IPS DF 6.9 (cell line): ENCODE measurements at regions not wholly inside any gene's neighbourhood (a gene's known extent, or its start where the extent isn't known, plus 50 kb on each side); places are given as distances from the start of the nearest gene placed in this dataset.
A peak's percentile ranks its signal among the peaks of the same experiment; 100 is the strongest.

Source experiments
- DNase-seq: peaks from one replicate; pipeline ENCODE4 v3.0.0-alpha.2; 2013; ENCODE audit warnings: low read depth, low spot score
- H3K27ac ChIP-seq: one replicate; pipeline ENCODE4 v1.5.1; 2013; ENCODE audit warnings: low read length, control low read depth
- H3K27me3 ChIP-seq: 2 replicates; pipeline ENCODE4 v1.6.1; 2013; ENCODE audit warnings: mild to moderate bottlenecking, low read length; ENCODE audit not compliant: control insufficient read depth, insufficient read depth
- H3K36me3 ChIP-seq: 2 replicates; pipeline ENCODE4 v1.6.1; 2013; ENCODE audit warnings: low read length; ENCODE audit not compliant: control insufficient read depth, insufficient read depth
- H3K4me1 ChIP-seq: 2 replicates; pipeline ENCODE4 v1.6.1; 2013; ENCODE audit warnings: low read length; ENCODE audit not compliant: control insufficient read depth, insufficient read depth
- H3K4me3 ChIP-seq: 2 replicates; pipeline ENCODE4 v1.5.1; 2013; ENCODE audit warnings: mild to moderate bottlenecking, low read length
- H3K9me3 ChIP-seq: 2 replicates; pipeline ENCODE4 v1.6.1; 2013; ENCODE audit warnings: low read length, inconsistent platforms; ENCODE audit not compliant: control insufficient read depth, insufficient read depth
- WGBS: extraction: QIAGEN DNeasy Blood & Tissue Kit; methylation state at CpG from one replicate; pipeline ENCODE4 v1.1.7; 2013; ENCODE audit warnings: mixed read lengths, missing lambda C conversion rate; ENCODE audit not compliant: insufficient read length, insufficient coverage; 5-methylcytosine and 5-hydroxymethylcytosine counted together

- Histone ChIP-seq H3K27ac (no peak overlapping the region), H3K4me1 (no peaks in the 10 kb centered on the region), H3K36me3 (no peaks in the 10 kb centered on the region), H3K4me3 (no peak overlapping the region), H3K9me3 (no peaks in the 10 kb centered on the region), H3K27me3 (no peaks in the 10 kb centered on the region)
- no CpG with 5 or more reads among the region's 1 CpG for WGBS
- no peak for DNase-seq
Observed at GRCh38 chr14:39763402-39763890, 331.2 kb upstream of the FBXO33 start.

DNA sequence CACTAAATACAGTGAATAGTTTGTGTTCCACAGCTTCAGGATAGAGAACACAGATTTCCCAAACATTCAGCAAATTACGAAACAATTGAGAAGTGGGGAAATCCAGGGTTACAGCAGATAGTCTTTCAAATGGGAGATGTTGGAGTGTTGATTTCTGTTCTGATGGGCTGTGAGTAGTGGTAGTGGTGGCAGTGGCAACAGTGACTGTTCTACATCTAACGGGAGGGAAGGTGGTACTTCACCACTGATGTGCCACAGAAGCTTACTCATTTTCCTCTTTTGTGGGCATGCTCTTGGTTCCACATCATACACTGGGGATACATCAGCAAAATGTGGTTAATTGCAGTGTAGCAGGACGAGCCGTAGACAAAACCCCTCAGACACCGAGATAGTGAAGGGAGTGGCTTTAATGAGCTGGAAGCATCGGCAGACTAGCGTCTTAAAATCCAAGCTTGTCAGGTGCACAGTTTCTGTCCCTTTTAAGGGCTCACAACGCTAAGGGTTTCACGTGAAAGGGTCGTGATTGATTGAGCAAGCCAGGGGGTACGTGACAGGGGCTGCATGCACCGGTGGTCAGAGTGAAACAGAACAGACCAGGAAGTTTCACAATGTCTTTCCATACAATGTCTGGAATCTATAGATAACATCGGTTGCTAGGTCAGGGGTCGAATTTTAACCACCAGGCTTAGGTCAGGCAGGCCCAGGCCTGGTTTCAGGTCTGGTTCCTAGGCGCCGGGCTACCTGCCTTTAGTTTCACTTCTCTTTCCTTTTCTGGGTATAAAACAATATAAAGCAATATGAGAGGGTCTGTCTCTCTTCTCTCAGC lies 330.6 kb upstream of the FBXO33 start:
- DNase-seq, result no peak
- Histone ChIP-seq H3K4me3 (no peak overlapping the region), H3K9me3 (no peaks in the 10 kb centered on the region), H3K4me1 (no peaks in the 10 kb centered on the region), H3K27ac (no peak overlapping the region), H3K27me3 (no peaks in the 10 kb centered on the region), H3K36me3 (no peaks in the 10 kb centered on the region)
- WGBS, result no CpG with 5 or more reads among the region's 16 CpGs

- no peak for DNase-seq
- no peaks in the 10 kb centered on the region for H3K9me3 ChIP-seq
Observed at GRCh38 chr14:39755269-39755878, 323.1 kb upstream of the FBXO33 start.

DNA sequence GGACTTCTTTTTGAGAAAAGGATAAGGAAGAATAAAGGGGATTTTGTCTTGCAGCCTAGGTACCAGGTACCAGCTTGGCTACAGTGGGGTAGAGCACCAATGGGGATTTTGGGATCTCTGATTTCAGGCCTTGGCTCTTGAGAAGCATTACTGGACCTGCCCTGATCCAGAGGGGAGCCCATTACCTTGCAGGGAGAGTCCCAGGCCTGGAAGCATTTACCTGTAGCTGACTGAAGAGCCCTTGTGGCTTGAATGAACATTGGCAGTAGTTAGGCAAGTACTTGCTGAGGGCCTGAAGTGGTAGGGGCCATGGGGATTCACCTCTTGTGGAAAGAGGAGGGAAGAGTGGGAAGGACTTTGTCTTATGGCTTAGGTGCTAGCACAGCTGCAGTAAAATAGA lies 308.2 kb upstream of the FBXO33 start:
- H3K27me3 ChIP-seq, result no peaks in the 10 kb centered on the region
- no peak overlapping the region for H3K27ac ChIP-seq
- H3K4me3 ChIP-seq, result no peak overlapping the region
- no peak for DNase-seq
- H3K4me1 ChIP-seq, result no peaks in the 10 kb centered on the region
- no peaks in the 10 kb centered on the region for H3K9me3 ChIP-seq
- no peaks in the 10 kb centered on the region for H3K36me3 ChIP-seq

More at GRCh38 chr14:39755269-39755878, 323.1 kb upstream of the FBXO33 start:
- Histone ChIP-seq H3K4me3 (no peak overlapping the region), H3K4me1 (no peaks in the 10 kb centered on the region), H3K27ac (no peak overlapping the region), H3K36me3 (no peaks in the 10 kb centered on the region), H3K27me3 (no peaks in the 10 kb centered on the region)

DNA sequence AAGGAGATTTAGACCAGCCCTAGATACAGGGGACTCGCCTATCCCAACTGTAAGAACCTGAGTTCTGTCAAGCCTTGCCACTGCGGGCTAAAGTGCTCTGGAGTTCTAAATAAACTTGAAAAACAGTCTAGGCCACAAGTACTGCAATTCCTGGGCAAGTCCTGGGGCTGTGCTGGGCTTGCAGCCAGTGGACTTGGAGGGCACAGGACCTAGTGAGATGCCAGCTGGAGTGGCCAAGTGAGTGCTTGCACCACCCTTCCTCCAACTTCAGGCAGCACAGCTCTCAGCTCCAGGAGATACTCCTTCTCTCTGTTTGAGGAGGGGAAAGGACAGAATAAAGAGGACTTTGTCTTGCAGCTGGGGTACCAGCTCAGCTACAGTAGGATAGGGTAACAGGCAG lies 307.6 kb upstream of the FBXO33 start:
- no CpG with 5 or more reads among the region's 2 CpGs for WGBS
- Histone ChIP-seq H3K4me3 (no peak overlapping the region), H3K27ac (no peak overlapping the region), H3K4me1 (no peaks in the 10 kb centered on the region), H3K36me3 (no peaks in the 10 kb centered on the region), H3K9me3 (no peaks in the 10 kb centered on the region), H3K27me3 (no peaks in the 10 kb centered on the region)
- no peak for DNase-seq

DNA sequence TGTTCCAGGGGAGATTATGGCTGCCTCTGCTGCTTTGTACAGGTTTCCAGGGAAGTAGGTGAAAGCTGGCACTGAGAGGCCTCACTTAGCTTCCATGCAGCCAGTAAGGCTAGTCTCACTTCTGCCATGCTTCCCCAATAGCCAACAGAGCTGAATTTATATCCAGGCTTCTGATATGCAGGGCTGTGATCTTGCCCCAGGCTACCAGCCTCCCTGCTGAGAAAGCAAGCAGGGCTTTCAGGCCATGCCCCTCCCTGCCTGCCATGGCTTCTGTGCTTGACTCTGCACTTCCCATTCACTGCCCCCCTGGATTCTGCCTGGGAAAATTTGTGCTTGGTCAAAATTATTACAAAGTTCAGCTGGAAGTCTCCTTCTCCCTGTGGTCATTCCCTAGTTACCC lies 302.1 kb upstream of the FBXO33 start:
- no peak overlapping the region for H3K4me3 ChIP-seq
- no peaks in the 10 kb centered on the region for H3K4me1 ChIP-seq
- H3K9me3 ChIP-seq, result no peaks in the 10 kb centered on the region
- no peaks in the 10 kb centered on the region for H3K36me3 ChIP-seq
- DNase-seq, result no peak
- no peaks in the 10 kb centered on the region for H3K27me3 ChIP-seq
- H3K27ac ChIP-seq, result no peak overlapping the region

DNA sequence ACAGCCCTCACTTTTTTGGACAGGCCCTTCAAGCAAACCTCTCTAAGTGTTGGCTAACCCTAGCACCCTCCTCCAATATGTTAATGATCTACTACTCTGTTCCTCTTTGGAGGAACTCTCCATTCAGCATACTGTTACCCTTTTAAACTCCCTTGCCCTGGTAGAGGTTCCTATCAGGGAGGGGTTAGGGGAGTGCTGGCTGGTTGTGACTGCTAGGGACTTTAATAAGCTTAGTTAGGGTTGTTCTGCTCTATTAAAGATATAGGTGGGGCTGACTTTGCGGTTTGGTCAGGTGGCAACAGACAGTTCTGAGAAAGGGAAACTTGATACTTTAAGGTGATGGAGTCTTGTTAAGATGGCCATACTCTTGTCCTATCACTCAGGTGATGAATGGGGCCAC lies 301.5 kb upstream of the FBXO33 start:
- Histone ChIP-seq H3K4me1 (no peaks in the 10 kb centered on the region), H3K4me3 (no peak overlapping the region), H3K9me3 (no peaks in the 10 kb centered on the region), H3K27me3 (no peaks in the 10 kb centered on the region), H3K36me3 (no peaks in the 10 kb centered on the region), H3K27ac (no peak overlapping the region)
- DNase-seq, result no peak
- no CpG with 5 or more reads among the region's 1 CpG for WGBS

DNA sequence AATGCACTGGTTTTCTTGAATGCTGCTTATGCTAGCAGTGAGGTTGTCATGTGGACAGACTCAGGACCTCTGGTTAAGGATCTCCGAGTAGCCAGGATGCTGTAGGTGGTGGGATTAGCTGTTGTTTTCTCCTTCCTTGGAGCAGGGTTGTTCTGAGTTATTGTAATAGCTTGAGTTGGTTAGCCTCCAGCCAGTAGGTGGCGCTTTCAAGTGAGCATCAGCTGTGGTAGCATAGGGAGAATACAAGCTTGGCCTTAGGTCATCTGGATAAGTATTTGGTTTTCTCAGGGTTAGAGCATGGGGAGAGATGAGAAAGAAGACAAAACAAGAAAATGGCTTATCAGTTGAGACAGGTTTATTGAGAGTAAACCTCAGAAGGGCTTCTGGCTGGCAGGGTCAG lies 299.7 kb upstream of the FBXO33 start:
- peak; percentile 9 for DNase-seq
- Histone ChIP-seq H3K4me3 (no peak overlapping the region), H3K9me3 (no peaks in the 10 kb centered on the region), H3K36me3 (no peaks in the 10 kb centered on the region), H3K27ac (no peak overlapping the region), H3K27me3 (no peaks in the 10 kb centered on the region), H3K4me1 (no peaks in the 10 kb centered on the region)
- WGBS, result no CpG with 5 or more reads among the region's 2 CpGs

DNA sequence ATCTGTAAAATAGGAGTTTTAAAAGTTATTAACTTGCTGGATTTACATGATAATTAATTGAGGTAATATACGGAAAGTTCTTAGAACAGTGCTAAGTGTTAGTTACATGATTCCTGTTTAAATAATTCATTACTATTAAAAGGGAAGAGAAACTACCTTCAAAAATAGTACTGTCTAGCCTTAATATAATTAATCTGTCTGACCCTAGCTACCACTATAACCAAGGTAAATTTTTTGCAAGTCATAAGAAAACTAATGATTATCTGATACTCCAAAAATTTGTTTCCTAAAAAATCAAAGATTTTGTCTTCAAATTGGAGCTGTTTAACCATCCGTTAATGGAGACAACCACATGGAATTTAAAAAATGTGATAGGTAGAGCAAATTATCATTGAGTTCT lies 294.3 kb upstream of the FBXO33 start:
- DNase-seq, result no peak
- H3K27me3 ChIP-seq, result no peaks in the 10 kb centered on the region
- H3K27ac ChIP-seq, result no peak overlapping the region
- no peaks in the 10 kb centered on the region for H3K4me1 ChIP-seq
- H3K36me3 ChIP-seq, result no peaks in the 10 kb centered on the region
- 100% methylated on average over 1 of the region's 2 CpGs for WGBS
- H3K9me3 ChIP-seq, result no peaks in the 10 kb centered on the region
- H3K4me3 ChIP-seq, result no peak overlapping the region

DNA sequence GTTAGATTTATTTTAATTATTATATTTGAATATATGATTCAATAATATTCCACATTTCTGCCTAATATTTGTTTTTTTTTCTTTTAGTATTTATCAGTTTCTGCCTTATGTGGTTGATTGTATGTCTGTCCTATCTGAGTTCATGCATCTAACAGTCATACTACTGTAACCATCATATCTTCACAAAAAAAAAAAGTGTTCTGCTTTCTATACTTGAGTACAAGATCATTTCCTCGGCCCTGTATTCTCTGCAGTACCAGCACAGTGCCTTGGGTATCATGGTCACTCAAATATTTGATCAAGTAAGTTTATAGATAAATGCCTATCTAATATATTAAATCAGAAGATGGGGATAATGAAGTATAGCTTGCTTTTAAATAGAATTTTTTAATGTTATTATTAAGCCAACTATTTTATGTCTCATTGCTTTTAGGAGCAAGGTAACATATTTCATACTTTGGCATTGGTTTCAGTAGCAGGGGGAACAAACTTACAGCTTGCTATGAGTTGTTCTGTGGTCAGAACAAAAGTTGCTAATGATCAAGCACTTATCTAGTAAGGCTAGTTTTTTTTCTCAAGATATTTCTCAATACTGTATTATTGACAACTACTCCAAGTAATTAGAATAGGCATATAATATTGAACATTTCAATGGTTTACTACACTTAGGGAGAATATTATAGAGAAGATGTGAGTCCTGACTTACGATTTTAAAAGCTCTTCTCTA lies 290.5 kb upstream of the FBXO33 start:
- no peak for DNase-seq
- no CpG with 5 or more reads among the region's 2 CpGs for WGBS
- Histone ChIP-seq H3K36me3 (no peaks in the 10 kb centered on the region), H3K27ac (no peak overlapping the region), H3K9me3 (no peaks in the 10 kb centered on the region), H3K27me3 (no peaks in the 10 kb centered on the region), H3K4me1 (no peaks in the 10 kb centered on the region), H3K4me3 (no peak overlapping the region)
